ENCODE measurements at regions not wholly inside any gene's neighbourhood (a gene's known extent, or its start where the extent isn't known, plus 50 kb on each side); places are given as distances from the start of the nearest gene placed in this dataset.

- no peak for DNase-seq
These were observed 622.0 kb downstream of the CENPC start for GRCh38 chr4:66923081-66923865.

- no peak for DNase-seq
These were observed 623.9 kb downstream of the CENPC start for GRCh38 chr4:66921433-66921832.

GRCh38 chr4:66920514-66920913 is 624.8 kb downstream of the CENPC start:
- no peak for DNase-seq

- no peak for DNase-seq
These were observed 633.4 kb downstream of the CENPC start for GRCh38 chr4:66911880-66912279.

GRCh38 chr4:66906314-66906713 is 639.0 kb downstream of the CENPC start:
- DNase-seq, result no peak

GRCh38 chr4:66899422-66900065 is 645.8 kb downstream of the CENPC start:
- no peak for DNase-seq

- no peak for DNase-seq
These were observed 651.5 kb downstream of the CENPC start for GRCh38 chr4:66893807-66894206.

- no peak for DNase-seq
These were observed 658.2 kb downstream of the CENPC start for GRCh38 chr4:66887061-66887460.

- DNase-seq, result no peak
These were observed 659.7 kb downstream of the CENPC start for GRCh38 chr4:66885501-66886165.

GRCh38 chr4:66876946-66877345 is 668.4 kb downstream of the CENPC start:
- DNase-seq, result no peak

- no peak for DNase-seq
These were observed 672.6 kb downstream of the CENPC start for GRCh38 chr4:66872661-66873060.

GRCh38 chr4:66863481-66863880 is 681.8 kb downstream of the CENPC start:
- DNase-seq, result no peak

GRCh38 chr4:66855956-66856355 is 689.3 kb downstream of the CENPC start:
- no peak for DNase-seq

GRCh38 chr4:66853845-66854244 is 691.5 kb downstream of the CENPC start:
- DNase-seq, result no peak

- DNase-seq, result no peak
These were observed 692.5 kb downstream of the CENPC start for GRCh38 chr4:66852843-66853242.

GRCh38 chr4:66849596-66849995 is 695.7 kb downstream of the CENPC start:
- no peak for DNase-seq

GRCh38 chr4:66842724-66843088 is 702.6 kb downstream of the CENPC start:
- DNase-seq, result no peak

- DNase-seq, result no peak
These were observed 703.1 kb downstream of the CENPC start for GRCh38 chr4:66842026-66842723.

- no peak for DNase-seq
These were observed 705.1 kb downstream of the CENPC start for GRCh38 chr4:66840178-66840577.

GRCh38 chr4:66837279-66837922 is 707.9 kb downstream of the CENPC start:
- DNase-seq, result no peak

- no peak for DNase-seq
These were observed 716.0 kb downstream of the CENPC start for GRCh38 chr4:66829310-66829709.

GRCh38 chr4:66820681-66821080 is 724.6 kb downstream of the CENPC start:
- DNase-seq, result no peak

GRCh38 chr4:66814277-66814676 is 731.0 kb downstream of the CENPC start:
- no peak for DNase-seq
